Stimulated activated CD8-positive, alpha-beta memory T cell treated with anti-CD3 and anti-CD28 coated beads, Interleukin-4, amount 100 ng/mL, for 1 hour (primary cell): ENCODE measurements at regions not wholly inside any gene's neighbourhood (a gene's known extent, or its start where the extent isn't known, plus 50 kb on each side); places are given as distances from the start of the nearest gene placed in this dataset.

Source experiments
- DNase-seq, 2 donors: peaks; one replicate each; pipeline ENCODE4 v3.0.0-alpha.2; 2020; ENCODE audit warnings: low read depth in 2 of 2, low spot score in 1 of 2

DNA sequence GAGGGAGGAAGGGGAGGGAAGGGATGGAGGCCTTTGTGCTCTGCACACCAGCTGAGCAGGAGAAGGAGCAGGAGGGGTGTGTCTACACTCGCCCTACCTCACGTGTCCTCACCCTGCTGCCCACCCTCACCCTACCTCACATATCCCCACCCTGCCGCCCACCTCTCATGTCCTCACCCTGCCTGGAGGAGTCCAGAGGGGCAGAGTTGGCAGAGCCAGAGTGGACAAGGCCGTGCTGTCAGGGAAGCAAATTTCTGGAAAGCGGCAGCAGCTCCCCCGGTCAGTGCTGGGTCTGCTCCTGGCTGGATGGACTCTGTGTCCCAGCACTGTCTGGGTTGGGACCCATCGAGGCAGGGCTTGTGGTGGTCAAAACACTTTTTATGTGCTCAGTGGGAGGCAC lies 799.6 kb downstream of the BRD1 start:
- DNase-seq, result no peak

DNA sequence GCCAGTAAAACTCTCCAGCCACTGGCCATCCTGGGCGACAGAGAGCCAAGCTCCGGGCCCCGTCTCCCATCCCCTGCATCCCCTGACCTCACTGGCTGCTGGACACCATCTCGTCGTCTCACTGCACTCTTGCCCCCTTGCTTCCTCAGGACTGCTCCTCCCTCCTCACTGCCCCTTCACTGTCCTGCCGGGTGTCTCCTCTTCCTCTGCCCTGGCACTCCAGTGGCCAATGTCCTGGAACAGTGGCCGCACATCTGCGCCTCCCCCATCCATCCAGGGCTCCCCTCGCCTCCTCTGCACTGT lies 800.4 kb downstream of the BRD1 start:
- no peak for DNase-seq

DNA sequence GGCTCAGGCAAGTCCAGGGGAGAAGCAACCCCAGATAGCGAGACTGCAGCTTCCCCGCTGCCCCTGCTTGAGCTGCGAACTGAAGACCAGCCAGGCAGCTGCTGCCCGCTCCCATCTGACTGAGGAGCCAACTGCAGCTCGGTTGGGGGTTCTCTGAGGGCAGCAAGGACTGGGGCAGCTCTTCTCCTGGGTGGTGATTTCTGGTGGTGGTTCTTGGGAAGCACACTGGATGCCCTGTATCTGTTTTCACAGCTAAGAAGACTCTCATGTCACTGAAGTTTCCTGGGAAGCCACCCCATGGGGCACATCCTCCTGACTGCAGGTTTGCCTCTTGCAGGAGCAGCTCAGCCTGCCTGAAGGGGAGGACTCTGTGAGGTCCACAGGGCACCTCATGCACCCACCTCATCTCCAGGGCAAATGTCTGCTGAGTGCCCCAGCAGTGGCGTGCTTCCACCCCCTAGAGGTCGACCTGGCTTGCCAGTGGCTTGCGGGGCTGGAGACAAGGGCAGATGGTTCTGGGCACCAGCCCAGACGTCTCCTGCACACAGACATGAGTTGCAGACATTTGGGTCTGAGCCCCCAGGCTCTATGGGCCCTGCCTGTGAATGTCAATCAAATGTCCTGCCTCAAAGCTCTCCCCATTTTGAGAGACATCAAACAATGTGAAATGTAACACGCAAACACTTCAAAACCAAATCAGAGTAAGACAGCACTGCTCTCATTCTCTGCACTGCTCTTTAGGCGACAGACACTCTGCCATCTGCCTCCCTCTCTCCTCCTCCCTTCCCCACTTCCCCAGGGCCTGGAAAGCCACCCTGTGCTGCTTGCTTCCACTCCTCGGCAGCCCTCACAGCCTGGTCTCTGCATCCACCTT lies 800.9 kb downstream of the BRD1 start:
- no peak for DNase-seq

DNA sequence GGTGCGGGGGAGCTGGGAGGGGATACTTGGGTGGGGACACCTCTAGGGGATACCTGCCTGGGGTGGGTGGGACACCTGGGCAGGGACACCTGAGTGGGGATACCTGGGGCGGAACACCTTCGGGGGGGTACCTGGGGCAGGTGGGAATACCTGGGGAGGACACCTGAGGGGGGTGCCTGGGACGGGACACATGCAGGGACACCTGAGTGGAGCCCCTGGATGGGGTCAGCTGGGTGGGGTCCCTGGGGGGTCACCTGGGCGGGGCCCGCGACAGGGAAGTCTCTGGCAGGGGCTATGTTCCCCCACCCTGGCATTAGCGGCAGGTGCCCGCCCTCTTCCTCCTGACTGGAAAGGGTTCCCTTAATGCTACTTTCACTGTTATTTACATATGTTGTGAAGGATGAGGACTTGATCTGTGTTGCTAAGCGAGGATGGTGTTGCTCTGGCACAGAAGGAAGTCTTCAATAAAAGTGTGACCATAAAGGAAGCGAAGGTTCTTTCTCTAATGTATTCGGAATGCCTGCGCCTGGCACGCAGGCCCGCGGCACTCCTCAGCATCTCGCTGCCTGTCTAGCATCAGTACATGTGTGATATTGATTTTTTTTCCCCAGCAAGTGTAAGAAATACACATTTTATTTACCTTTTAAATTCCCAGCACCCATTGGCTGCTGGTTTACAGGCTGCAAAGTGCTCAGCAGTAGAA lies 801.7 kb downstream of the BRD1 start:
- DNase-seq, result no peak

DNA sequence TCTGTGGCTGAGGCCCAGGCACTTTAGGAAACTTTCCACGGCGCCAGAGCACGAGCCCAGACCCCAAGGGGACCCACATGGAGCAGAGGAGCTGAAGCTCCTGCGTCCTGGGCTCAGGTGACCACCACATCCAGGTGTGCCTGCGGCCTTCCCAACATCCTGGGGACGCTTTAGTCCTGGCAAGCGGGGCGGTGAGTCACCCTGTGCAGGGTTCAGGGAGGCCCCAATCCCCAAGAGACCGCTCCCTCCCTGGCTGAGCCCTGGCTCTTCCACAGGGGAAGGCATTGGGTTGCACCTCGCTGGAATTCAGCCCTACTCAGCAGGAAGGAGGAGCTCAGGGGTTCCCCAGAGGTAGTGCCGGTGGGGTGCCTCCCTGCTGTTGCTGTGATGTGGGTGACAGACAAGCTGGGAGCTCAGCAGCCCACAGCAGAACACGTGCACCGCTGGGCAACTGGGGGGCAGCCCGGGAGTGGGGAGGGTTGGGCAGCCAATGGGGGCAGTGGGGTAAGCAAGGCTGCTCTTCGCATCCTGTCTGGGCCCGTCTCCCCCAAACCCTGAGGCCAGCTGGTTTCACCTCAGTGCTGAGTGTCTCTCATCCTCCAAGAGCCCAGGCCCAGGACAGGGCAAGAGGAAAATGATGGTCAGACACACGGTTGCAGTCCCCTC lies 802.8 kb downstream of the BRD1 start:
- DNase-seq, result no peak

DNA sequence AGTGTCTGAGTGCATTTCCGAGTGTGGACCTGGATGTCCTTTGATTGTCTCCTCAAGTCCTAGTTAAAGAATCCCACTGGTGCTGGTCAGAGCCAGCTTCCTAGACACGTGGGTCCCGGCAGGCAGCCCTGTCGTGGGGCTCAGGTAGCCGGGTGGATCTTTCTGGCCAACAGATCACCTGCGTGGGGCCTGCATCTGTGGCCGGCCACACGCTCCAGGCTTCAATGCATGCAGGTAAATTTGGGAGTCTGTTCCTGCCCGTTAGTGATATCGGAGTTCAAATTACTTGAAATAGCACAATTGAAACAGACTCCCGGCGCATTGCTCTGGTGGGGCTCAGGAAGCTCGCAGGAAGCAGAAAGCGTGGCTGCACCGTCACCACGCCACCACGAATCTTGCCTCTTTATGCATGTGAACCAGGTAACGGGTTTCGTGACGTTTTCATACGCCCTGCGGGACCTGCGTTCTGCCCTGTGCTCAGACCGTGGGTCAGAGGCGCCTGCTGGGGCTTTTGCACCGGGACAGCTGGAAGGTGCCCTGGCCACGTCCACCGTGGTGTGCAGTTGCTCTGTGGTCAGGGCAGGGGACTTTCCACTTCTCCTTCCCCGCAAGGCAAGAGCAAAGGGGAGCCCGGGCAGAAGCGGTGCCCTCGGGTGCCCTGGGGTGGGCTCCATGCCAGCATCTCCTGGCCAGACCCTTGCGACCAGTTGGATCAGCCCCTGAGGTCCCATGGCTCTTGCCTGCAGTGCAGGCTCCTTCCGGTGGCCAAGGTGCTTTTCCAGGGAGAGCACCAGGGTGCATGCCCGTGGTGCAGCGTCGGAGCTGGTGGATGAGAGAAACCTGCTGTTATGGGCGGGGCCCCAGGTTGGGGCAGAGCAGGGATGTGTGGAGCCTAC lies 803.5 kb downstream of the BRD1 start:
- no peak for DNase-seq

DNA sequence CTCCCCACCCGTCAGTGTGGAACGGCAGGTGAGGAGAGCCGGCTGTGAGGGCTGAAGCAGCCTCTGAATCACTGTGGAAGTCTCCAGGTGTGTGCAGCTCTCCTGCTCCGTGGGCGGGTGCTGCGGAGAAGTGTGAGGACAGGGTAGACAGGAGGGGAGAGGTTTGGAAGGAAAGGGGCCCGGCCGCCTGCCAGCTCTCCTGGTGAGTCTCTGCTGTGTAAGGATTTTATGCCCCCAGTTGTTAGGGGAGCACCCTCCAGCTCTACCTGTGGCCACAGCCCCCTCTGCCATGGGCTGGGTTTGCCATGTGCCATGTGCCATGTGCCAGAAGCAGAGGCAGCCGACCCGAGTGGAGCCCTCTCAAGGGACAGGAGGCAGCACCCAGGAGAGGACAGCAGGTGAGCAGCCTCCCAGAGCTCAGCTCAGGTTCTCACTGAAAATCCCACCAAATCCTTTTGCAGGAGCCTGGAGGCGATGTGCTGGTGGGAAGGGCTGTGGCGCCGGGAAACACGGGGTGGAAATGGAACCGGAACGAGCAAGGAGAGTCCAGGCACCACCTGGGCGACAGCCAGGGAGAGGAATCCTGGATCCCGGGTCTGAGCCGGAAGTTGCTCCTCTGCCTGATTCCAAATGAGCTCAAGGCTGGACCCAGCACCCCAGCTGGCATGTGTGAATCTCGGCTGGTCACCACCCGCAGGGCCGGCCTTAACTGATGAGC lies 804.4 kb downstream of the BRD1 start:
- no peak for DNase-seq

DNA sequence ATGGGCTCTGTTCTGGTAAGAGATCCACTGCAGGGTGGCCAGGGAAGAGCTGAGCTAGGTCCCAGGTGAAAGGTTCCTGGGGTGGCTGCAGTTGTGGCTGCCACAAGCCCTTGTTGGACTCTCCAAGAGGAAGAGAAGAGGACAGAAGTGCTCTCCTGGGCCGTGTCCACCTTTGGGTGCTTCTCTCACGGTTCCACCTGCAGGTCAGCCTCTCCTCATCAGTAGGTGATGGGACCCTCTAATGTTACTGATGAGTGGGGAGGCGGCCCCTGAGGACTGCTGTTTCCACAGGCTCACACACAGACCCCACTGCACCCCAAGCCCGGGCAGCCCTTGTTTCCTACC lies 804.9 kb downstream of the BRD1 start:
- DNase-seq, result no peak

DNA sequence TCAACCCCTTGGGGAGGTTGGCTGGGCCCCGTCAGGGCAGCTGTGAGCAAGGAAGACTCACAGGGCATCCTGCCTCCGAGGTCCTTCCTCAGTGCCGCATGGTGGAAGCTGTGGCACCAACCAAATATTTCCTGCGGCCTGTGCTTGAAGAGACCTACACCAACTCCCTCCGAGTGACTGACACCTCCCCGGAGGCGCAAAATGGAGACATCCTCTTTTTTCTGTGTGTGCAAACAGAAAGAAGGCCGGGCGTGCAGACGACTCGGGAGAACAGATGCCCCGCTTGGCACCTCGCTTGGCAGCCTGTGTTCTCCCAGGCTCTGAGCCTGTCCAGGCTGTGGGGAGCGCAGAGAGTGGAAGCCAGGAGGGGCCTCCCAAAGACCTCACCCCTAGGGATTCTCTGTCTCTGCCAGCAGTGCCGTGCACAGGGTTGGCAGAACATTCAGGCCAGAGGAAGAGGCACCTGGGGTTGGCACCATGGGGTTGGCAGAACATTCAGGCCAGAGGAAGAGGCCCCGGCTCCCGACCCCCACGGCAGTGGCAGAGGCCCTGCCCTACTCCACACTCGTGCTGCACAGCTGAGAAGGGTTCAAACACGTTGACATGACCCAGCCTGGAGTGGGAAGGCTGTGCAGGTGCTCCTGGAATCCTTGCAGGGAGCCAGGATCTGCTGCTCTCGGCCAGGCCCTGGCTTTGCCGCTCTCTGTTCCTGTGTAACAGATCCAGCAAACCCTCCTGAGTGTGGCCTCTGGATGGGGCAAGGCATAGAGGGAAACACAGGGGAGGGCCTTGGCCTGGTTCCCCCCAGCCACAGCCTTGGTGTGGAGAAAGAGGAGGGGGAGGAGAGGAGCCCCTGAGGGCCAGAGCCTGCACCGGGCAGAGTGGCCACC lies 805.5 kb downstream of the BRD1 start:
- no peak for DNase-seq

DNA sequence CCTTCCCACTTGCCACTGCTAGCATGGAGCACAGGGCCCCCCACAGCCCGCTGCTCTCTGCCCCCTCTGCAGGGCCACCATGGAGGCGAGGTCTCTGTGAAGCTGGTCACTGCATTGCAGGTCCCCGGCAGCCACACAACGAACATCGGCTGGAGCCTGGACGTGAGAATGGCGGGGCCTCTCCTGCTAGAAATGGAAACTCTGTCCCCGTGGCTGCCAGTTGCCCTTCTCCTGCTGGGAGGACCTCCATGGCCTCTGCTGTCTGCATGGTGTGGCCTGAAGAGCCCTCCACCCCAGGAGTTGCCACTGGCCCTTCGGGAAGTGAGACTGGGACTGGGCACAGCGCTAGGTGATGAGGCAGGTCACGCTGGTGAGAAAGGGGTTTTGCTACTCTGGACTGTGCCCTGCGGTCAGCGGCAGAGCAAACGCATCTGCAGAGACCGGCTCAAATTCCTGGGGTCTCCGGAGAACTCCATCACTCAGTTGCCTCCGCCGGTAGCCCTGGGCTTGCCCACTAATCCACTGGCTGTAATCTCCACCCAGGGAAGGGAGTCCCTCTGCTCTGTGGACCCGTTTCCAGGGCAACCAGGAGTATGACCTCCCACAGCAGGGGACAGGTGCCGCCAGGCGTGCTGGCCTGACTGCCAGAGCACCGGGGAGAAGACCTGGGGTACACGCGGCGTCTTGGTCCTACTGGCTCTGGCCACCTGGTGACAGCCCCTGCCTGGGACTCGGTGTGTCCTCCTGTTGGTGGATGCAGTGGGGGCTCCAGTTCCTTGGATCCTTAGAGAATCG lies 806.3 kb downstream of the BRD1 start:
- DNase-seq, result no peak

DNA sequence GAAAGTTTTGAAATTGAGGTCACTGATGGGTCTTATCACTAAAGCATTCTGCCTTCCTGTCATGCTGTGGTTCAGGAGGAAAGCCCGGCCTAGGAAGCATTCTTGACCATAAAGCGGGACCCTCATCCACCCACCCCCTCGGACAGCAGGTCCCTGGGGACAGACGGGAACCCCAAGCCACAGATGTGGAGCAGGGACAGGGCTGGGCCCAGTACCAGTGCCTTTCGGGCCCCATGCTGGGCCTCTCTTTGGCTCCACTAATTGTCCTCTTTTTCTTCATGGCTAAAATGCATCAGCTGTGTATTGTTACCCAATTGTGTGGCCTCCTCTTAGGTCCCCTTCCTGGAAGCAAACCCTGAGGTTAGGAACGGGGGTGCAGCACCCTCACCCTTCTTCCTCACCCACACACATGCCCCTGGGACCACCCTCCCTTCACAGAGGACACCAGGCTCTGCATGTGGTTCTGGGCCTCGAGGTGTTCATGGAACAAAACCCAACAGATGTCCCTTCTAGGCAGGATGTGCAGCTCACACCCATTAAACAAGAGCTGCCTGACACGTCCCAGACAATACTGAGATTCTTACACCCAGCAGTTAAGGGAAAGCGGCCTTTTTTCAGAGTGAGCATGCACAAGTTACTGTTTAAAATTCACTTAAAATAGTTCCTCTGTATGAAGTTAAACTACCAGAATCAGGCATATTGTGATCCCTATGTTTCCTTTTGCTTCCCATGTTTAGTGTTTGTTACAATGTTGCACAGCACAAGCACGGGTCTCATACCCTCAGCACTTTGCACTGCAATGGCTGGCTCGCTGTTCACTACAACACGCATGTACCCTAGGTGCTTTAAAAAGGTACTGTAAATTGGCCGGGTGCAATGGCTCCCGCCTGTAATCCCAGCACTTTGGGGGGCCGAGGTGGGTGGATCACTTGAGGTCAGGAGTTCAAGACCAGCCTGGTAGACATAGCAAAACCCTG lies 807.6 kb downstream of the BRD1 start:
- DNase-seq, result no peak

DNA sequence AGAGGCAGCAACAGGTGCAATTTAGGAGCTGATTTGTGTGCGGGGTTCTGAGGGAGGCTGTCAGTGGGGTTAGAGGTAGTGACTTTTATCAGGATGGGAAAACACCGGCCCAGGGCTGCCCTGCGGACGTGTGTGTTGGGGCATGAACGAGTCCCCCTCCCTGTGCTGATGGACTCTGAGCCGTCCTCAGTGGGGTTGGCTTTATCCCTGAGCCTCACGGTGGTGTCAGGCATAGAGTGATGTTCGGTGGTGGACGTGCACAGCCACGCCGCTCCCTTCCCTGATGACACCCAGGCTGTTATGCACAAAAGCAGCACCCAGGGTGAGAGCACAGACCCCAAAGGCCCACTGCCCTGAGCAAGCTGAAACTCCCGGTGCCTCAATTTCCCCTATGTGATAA lies 809.1 kb downstream of the BRD1 start:
- DNase-seq, result no peak

DNA sequence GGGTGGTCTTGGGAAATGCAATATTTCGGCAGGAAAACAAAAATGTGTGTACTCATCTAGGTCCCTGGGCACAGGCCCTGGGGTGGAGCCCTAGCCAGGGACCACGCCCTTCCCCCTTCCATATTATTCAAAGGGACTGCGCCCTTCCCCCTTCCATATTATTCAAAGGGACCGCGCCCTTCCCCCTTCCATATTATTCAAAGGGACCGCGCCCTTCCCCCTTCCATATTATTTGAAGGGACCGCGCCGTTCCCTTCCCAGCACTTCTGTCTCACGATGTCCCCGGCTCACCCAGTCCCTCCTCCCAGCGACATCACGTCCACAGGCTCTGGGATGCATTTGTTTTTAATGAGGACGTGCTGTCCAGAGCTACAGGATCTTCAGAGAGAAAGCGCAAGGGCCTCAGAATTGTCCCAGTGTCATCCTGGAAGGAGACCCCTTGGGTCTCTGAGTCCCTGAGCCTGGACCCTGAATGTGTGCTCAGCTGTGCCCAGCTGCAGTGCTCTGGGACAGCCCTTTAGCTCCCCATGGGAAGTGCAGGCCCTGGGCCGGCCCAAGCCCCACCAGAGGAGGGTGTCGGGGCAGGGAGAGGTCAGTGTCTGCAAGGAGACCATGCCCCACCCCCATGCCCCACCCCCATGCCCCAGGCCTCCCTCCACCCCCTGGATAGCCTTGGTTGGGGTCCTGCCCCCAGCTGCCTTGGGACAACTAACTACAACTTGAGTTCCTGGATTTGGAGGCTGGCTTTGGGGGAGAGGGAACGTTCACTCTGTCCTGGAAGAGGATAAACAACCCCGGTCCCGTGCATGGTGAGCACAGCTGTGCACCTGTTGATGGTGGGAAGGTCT lies 810.0 kb downstream of the BRD1 start:
- no peak for DNase-seq

DNA sequence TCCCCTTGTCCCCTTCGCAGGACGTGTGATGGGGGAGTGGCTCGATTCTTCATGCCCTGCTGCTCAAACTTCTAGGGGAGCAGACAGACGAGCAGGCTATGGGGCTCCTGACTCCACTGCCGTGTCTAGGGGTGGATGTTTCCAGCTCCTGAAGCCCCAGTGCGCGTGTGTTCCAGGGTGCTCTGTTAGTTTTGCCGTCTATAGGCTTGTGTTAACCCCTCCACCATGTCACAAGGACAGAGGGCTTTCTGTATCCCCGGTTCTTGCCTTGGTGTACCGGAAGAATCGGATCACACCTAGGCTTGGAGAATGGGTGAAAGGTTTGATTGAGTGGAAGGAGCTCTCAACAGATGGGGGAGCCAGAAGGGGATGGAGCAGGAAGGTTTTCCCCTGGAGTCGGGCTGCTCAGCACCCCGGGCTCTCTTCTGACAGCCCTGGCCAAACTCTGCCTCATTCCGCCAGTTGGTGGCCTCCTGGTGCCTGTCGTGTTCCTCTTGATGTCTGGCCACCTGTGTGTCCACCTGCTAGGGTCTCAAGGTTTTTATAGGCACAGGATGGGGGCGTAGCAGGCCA lies 810.7 kb downstream of the BRD1 start:
- no peak for DNase-seq

DNA sequence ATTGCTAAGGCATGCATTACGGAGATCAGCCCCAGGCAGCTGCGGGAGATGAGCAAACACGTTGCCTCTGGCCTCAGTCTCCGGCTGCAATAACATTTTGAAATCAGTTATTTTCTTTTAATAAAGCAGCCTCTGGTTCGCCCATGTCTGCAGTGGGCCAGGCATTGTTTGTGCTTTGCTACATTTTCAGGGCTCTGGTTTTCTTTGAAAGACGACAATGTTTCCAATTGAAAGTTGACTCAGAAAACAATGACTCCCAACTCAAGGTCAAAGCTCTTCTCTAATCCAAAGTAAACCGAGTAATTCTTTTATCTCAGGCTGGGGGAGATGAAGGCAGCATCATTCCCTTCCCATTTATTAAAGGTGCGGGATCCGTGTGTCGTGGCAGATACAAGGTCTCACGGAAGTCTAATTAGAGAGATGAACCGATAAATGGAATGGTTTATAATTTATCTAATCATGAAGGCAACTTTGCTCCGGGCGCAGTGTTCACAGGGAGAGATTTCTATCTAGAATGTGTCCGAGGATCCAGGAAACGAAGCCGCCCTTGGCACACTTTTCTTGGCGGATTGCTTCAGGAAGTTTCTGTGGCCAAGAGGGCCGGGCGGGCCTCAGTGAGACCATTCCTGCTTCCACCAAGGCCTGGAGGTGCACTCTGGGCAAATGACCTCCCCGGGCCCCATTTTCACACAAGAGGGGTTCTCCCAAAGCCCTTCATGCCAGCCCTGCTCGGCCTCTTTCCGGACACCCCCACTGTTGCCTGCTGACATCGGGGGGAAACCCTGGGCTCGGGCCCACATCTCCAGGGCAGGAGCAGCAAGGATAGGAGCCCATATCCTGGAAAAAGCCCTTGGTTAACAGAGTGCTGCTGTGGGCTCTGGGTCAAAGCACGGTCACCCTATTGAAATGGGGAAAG lies 811.4 kb downstream of the BRD1 start:
- DNase-seq, result no peak
